Fibroblast of villous mesenchyme (primary cell): ENCODE measurements at regions not wholly inside any gene's neighbourhood (a gene's known extent, or its start where the extent isn't known, plus 50 kb on each side); places are given as distances from the start of the nearest gene placed in this dataset.

Experiments used
- DNase-seq: peaks from one replicate; pipeline ENCODE4 v3.0.0-alpha.2; 2010; ENCODE audit warnings: low read depth
- H3K4me3 ChIP-seq: 2 replicates; pipeline ENCODE4 v1.5.1; 2011; ENCODE audit warnings: low read depth, mild to moderate bottlenecking, low read length
- TF ChIP-seq, protein P1 (sequence below): IDR thresholded peaks from 2 replicates; pipeline ENCODE4 v1.5.1; 2012; ENCODE audit warnings: low read depth, mild to moderate bottlenecking, low read length; ENCODE audit not compliant: insufficient read depth

DNA sequence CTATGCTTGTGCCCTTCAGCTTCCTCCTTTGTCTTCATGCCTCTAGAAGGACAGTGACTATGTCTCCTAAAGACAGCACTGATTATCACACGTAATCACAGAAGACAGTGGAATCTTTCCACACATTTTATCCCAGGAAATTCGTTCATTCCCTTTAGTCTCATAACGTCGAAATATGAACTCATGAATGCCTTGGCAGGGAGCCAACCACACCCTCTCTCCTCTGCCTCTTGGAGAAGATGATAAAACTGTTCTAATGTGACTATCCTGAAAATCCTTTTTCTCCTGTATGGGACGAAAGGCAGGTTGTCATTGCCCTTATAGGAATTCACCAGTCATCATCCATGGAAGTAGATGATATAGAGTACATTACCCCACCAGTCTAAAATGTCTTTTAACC lies 726.6 kb upstream of the FANCL start:
- TF ChIP-seq, protein P1, sequence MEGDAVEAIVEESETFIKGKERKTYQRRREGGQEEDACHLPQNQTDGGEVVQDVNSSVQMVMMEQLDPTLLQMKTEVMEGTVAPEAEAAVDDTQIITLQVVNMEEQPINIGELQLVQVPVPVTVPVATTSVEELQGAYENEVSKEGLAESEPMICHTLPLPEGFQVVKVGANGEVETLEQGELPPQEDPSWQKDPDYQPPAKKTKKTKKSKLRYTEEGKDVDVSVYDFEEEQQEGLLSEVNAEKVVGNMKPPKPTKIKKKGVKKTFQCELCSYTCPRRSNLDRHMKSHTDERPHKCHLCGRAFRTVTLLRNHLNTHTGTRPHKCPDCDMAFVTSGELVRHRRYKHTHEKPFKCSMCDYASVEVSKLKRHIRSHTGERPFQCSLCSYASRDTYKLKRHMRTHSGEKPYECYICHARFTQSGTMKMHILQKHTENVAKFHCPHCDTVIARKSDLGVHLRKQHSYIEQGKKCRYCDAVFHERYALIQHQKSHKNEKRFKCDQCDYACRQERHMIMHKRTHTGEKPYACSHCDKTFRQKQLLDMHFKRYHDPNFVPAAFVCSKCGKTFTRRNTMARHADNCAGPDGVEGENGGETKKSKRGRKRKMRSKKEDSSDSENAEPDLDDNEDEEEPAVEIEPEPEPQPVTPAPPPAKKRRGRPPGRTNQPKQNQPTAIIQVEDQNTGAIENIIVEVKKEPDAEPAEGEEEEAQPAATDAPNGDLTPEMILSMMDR, result no peak
- DNase-seq, result peak; percentile 28

DNA sequence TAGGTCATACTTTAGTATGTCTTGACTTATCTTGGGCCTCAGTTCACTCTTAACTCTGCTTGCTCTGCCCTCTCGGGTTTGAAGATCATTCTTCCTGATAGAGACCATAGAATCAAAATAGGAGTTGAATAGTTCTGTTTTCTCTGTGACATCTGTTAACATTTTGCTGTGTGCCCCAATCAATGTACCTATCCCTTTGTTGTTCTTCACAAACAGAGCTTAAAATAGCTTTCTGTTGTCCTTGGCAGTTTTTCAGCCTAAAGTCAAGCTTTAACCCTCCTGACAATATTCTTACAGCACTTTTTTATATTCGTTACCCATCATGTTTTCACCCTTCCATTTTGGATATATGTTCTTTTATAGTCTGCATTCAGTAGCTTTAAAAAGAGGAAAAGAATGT lies 724.5 kb upstream of the FANCL start:
- DNase-seq, result no peak
- TF ChIP-seq, protein P1, result no peak
- no peak overlapping the region for H3K4me3 ChIP-seq

More for the DNA sequence above, 726.6 kb upstream of the FANCL start:
- no peak overlapping the region for H3K4me3 ChIP-seq

DNA sequence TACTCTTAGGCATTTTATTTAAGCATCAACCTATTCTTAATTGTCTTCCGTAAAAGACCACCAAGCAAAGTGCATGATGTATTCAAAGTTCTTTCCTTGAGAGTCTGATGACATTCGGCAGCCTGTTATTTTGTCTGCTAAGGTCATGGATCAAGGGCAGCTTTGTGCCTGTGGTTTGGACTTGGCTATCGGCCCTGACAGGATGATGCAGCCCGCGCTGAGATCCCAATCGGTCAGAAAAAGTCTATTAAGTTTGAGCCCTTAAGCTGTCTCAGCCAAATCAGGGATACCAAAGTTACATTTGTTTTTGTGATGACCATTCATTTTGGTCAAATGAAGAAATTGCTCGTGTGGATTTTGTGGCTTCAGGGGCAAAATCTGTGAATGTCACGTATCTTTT lies 718.9 kb upstream of the FANCL start:
- H3K4me3 ChIP-seq, result no peak overlapping the region
- TF ChIP-seq, protein P1, result no peak
- peak; percentile 69 for DNase-seq

DNA sequence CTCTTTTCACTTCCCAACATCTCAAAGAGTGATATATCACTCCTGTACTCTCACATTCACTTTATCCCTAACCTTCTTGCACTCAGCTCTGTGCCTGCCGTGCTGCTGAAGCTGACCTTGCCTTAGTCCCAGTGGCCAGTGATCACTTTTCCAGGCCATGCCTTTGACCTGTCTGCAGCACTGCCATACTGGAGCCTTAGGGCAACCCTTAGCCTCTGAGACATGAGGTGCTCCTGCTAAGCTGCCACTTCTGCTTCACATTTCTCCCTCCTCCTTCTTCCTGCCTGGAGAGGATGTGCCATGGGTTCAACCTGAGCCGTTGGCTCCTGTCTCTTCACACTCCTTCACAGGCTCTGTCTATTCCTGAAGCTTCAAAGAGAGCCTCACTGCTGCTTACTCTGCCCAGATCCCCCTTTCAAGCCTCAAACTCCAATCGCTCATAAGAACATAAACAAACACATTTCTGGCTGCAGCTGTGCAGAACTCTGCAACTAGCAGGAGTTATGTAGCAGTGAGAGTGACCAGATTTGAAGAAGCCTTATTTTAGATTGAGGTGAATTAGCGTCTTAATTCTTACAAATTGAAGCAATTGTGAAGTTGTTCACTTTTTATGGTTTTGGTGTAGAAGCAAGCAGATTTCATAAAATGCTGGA lies 716.2 kb upstream of the FANCL start:
- TF ChIP-seq, protein P1, result no peak
- H3K4me3 ChIP-seq, result no peak overlapping the region
- peak; percentile 29 for DNase-seq

DNA sequence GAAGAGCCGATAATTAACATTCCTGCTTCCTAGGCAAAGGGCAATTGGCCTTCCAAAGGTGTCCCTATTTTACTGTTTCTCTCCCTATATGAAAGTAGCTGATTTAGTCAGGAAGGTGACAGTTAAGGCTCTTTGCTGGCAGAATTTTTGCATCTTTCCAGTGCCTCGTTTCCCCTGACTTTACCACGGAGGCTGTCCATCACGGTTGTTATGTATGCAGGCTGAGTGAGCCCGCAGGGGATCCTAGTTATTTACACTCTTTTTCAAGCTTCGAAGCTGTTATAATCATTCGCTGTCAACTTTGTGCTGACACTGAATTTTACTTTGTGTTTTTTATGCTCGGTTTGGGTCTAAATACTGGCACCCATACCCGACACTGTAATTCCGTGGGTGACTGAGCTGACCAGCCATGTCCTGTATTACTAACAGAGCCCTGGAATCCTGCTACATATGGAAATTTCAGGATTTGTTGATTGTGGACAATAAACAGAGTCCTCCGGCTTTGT lies 713.8 kb upstream of the FANCL start:
- TF ChIP-seq, protein P1, result no peak
- no peak overlapping the region for H3K4me3 ChIP-seq
- DNase-seq, result no peak

DNA sequence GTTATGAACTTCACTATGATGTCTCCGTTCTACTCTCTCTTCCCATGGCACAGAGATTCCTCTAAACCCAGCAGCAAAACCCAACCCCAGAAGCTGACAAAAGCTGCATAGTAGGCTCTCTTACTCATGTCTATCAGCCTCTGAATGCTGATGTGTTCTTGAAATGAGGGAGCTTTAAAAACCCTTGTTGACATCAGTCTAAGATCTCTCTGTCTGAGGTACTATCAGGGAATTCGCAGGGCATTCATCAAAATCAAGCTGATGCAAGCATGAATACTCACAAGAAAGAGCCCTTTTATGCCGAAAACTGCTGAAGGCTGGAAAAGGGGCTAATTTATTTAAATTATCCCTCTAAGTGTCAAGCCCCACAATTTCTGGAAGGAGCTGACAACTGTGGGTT lies 710.6 kb upstream of the FANCL start:
- DNase-seq, result no peak
- no peak overlapping the region for H3K4me3 ChIP-seq
- TF ChIP-seq, protein P1, result no peak
